Esophagus (tissue), 2 donors: ENCODE measurements at regions not wholly inside any gene's neighbourhood (a gene's known extent, or its start where the extent isn't known, plus 50 kb on each side); places are given as distances from the start of the nearest gene placed in this dataset.

Experiments
- H3K27ac ChIP-seq, 2 donors: one replicate each; pipeline ENCODE4 v1.5.1; 2013; ENCODE audit warnings: low read depth in 2 of 2, mild to moderate bottlenecking in 2 of 2, inconsistent platforms in 1 of 2, low read length in 1 of 2, moderate library complexity in 1 of 2
- H3K27me3 ChIP-seq, 2 donors: one replicate each; pipeline ENCODE4 v1.6.1; 2013; ENCODE audit warnings: low read length in 2 of 2, control low read depth in 1 of 2, mild to moderate bottlenecking in 1 of 2; ENCODE audit not compliant: insufficient read depth in 2 of 2, control insufficient read depth in 1 of 2
- H3K36me3 ChIP-seq, 2 donors: one replicate each; pipeline ENCODE4 v1.6.1; 2013; ENCODE audit warnings: low read length in 1 of 2; ENCODE audit not compliant: control insufficient read depth in 2 of 2, insufficient read depth in 2 of 2
- H3K4me1 ChIP-seq, 2 donors: one replicate each; pipeline ENCODE4 v1.6.1; 2013; ENCODE audit warnings: low read length in 1 of 2; ENCODE audit not compliant: control insufficient read depth in 2 of 2, insufficient read depth in 2 of 2
- H3K4me3 ChIP-seq, 2 donors: one replicate each; pipeline ENCODE4 v1.5.1; 2013; ENCODE audit warnings: low read length in 2 of 2, mild to moderate bottlenecking in 2 of 2, low read depth in 1 of 2, moderate library complexity in 1 of 2
- H3K9me3 ChIP-seq, 2 donors: one replicate each; pipeline ENCODE4 v1.6.1; 2013; ENCODE audit warnings: mild to moderate bottlenecking in 2 of 2, low read depth in 1 of 2, low read length in 1 of 2, moderate library complexity in 1 of 2; ENCODE audit not compliant: control insufficient read depth in 2 of 2, insufficient read depth in 1 of 2
- WGBS, 2 donors: extraction: QIAGEN DNeasy Blood & Tissue Kit; methylation state at CpG; one replicate each; pipeline ENCODE4 v1.1.7; 2013; 5-methylcytosine and 5-hydroxymethylcytosine counted together
- donor health status: healthy with polysubstance abuse.
- donor health status: Bipolar disorder and iron deficiency.

DNA sequence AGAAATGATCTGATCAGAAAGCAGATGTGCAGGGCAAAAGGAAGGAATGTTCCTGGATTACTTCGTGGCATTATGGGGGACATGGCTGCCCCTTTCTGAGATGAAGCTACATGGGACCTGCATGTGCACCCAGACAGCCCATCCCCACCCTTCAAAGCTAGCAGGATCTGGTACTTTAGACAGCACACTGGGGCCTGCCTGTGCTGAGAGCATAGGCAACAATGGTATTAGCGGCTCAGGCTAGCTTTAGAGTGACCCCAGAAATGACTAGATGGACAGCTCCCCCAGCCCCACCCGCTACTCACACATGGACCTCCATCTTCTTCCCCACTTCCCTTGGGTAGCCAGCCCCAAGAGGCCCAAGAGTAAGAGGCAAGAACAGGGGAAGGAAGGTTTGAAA, 61.5 kb upstream of the NFE2L2 start:
- H3K27ac ChIP-seq: peak overlapping the region; percentile 38 to 73

DNA sequence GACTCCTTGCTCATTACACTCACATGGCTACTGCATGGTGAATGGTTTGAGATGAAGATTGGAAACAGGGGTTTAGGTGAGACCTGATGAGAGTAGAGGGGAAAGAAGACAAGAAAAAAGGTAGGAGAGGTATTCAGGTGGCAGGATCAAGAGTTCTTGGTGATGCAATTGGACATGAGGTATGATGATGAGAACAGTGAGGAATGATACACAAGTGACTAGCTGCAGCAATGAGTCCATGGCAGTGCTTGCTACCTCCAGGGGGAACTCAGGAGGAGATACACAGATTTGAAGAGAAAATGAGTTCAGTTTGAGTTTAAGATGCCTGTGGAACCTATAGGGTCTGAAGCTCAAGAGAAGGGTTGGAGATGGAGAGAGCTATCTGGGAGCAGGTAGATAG, 62.1 kb upstream of the NFE2L2 start:
- no peaks in the 10 kb centered on the region for H3K9me3 ChIP-seq
- H3K27me3 ChIP-seq: no peaks in the 10 kb centered on the region
- peaks cover 0 to 3% of the 10 kb centered on the region in 2 donors for H3K4me1 ChIP-seq
- no peak overlapping the region for H3K4me3 ChIP-seq
- H3K36me3 ChIP-seq: no peaks in the 10 kb centered on the region
- H3K27ac ChIP-seq: peak overlapping the region in 1 of 2 donors; percentile 26

More for the DNA sequence above, 61.5 kb upstream of the NFE2L2 start:
- no peak overlapping the region for H3K4me3 ChIP-seq
- no peaks in the 10 kb centered on the region for H3K9me3 ChIP-seq
- H3K36me3 ChIP-seq: no peaks in the 10 kb centered on the region
- WGBS, 2 donors: 76 to 83% methylated on average over 3 of the region's 3 CpGs
- no peaks in the 10 kb centered on the region for H3K27me3 ChIP-seq
- peaks cover 0 to 3% of the 10 kb centered on the region in 2 donors for H3K4me1 ChIP-seq

DNA sequence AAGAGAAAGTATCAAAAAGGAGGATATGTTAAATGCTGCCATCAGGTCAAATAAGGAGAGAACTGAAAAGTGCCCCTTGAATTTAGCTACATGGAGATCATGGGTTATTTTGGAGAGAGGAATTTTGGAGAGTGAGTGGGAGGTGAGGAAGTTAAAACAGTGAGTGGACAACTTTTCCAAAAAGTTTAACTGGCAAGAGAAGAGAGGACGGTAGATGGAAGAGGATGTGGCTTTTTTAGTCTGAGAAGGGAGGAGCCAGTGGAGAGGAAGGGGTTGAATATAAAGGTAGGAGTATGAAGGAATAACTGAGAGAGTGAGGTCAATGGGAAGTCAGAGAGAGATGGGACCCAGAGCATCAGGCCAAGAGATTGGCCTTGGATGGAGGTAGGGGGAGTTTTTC, 62.5 kb upstream of the NFE2L2 start:
- Histone ChIP-seq H3K36me3 (no peaks in the 10 kb centered on the region), H3K27ac (peak overlapping the region in 1 of 2 donors; percentile 26), H3K27me3 (no peaks in the 10 kb centered on the region), H3K4me1 (peaks cover 0 to 3% of the 10 kb centered on the region in 2 donors), H3K4me3 (no peak overlapping the region), H3K9me3 (no peaks in the 10 kb centered on the region)
- whole genome bisulfite sequencing, 2 donors: 61 to 70% methylated on average over 1 of the region's 1 CpG

DNA sequence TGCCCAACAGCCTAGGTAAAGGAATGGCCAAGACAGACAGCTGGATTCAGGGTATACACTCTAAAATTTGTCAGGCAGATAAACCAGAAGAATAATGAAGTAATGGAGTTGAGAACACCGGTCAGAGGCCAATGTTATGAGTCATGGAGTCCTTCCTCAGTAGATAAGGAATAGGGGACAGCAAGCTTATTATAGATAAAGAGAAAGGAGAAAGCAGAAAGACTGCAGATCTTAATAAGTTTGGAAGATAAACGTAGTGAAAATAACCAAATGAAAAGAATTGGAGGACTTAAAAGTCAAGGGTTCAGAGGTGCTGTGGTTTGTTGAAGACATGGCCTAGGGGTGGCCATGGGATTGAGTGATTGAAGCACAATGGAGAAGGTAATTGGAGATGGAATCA, 63.5 kb upstream of the NFE2L2 start:
- H3K27ac ChIP-seq: no peak overlapping the region
- no peaks in the 10 kb centered on the region for H3K4me1 ChIP-seq
- no peak overlapping the region for H3K4me3 ChIP-seq
- no peaks in the 10 kb centered on the region for H3K36me3 ChIP-seq
- H3K27me3 ChIP-seq: no peaks in the 10 kb centered on the region
- no peaks in the 10 kb centered on the region for H3K9me3 ChIP-seq
- WGBS, 2 donors: 68 to 80% methylated on average over 2 of the region's 2 CpGs

DNA sequence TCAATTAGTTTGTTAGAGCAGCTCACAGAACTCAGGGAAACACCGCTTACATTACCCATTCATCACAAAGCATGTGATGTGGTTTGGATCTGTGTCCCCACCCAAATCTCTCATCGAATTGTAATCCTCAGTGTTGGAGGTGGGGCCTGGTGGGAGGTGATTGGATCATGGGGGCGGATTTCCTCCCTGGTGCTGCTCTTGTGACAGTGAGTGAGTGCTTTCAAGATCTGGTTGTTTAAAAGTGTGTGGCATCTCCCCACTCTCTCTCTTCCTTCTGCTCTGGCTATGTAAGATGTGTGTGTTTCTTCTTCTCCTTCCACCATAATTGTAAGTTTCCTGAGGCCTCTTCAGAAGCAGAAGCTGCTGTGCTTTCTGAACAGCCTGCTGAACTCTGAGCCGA, 63.5 kb upstream of the AGPS start:
- H3K27me3 ChIP-seq: no peaks in the 10 kb centered on the region
- H3K27ac ChIP-seq: no peak overlapping the region
- H3K4me3 ChIP-seq: no peak overlapping the region
- no peaks in the 10 kb centered on the region for H3K9me3 ChIP-seq
- H3K36me3 ChIP-seq: no peaks in the 10 kb centered on the region
- WGBS, 2 donors: 81 to 84% methylated on average over 4 of the region's 4 CpGs
- no peaks in the 10 kb centered on the region for H3K4me1 ChIP-seq

DNA sequence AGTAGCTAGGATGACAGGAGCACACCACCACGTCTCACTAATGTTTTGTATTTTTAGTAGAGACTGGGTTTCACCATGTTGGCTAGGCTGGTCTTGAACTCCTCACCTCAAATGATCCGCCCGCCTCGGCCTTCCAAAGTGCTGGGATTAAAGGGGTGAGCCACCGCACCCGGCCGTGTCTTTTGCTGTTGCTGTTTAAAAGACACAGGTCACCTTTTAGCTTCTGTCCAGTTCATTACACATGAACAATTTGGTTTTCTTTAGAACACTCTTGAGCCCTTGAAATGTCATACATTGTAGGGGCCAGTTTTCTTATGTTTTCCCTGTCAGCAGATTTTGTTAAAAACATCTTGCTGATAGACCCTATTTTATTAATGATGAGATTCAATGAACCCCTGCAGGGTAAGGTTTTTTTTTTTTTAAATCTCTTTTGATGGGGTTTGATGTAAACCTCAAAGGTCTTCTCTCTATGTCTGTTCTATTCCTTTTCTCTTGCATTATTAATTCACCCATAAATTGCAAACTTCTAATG, 61.0 kb upstream of the AGPS start:
- WGBS, 2 donors: 81 to 82% methylated on average over 7 of the region's 7 CpGs
- Histone ChIP-seq H3K36me3 (no peaks in the 10 kb centered on the region), H3K27me3 (no peaks in the 10 kb centered on the region), H3K4me1 (no peaks in the 10 kb centered on the region), H3K9me3 (no peaks in the 10 kb centered on the region), H3K27ac (no peak overlapping the region), H3K4me3 (no peak overlapping the region)

DNA sequence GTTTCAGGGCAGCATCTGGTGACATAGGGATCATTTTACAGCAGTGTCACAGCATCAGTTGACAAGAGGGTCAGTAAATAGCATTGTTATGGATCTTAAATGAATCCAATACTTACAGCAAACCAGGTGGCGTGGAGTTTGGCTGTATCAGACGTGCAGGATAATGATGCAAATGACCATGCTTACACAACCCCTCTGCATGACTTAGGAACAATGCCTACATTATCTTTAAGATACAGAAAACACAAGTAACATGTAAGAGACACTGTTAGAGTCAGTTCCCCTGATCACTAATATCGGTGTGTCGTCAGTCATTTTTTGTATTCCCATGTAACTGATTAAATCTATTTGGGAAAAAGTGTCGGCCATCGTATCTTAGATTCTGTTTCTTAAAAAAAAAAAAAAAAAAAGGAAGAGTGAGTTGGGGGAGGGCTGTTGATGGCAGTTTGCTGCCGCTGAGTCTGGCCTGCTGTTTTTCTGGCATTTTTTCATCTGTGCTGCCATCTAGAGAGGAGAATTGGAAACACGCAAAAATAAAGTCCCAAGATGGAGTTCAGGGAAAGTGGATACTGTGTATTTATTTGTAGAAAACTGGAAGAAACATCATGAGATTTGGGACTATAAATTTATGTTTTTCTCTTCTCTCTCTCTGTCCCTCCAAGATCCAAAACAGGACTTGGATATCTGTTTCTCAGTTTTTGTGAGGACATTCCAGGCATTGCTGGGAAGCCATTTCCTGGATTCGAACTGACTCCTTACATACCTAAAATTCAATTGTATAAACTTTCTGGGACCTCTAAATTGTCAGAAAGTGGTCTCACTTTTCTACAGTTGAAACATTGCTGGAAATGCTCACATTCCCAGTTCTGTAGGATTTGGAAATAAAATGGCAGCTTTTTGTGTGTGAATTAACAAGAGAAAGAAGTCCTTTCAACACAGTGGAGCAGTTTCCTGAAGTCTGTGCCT, 60.3 kb upstream of the AGPS start:
- H3K4me1 ChIP-seq: no peaks in the 10 kb centered on the region
- no peak overlapping the region for H3K27ac ChIP-seq
- 26 to 33% methylated on average over 9 of the region's 9 CpGs for WGBS, 2 donors
- no peaks in the 10 kb centered on the region for H3K36me3 ChIP-seq
- no peaks in the 10 kb centered on the region for H3K27me3 ChIP-seq
- H3K4me3 ChIP-seq: no peak overlapping the region
- no peaks in the 10 kb centered on the region for H3K9me3 ChIP-seq

DNA sequence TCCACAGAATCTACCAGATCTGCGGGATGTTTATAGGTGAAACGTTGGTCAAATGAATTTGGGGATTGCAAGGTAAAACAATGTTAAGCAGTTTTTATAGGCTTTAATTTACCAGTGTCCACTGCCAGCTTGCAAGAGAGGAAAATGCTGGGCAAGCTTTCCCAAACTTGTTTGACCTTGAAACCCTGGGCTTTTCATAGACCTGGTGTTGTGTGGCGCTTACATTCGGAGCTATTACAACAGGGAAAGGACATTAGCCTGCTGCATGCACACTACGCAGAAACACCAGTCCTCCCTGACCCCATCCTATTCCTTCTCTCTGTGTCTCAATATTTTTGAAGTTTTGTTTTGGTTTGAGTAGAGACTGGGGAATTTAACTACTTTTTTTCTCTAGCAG, 59.6 kb upstream of the AGPS start:
- WGBS, 2 donors: 59 to 64% methylated on average over 5 of the region's 5 CpGs

DNA sequence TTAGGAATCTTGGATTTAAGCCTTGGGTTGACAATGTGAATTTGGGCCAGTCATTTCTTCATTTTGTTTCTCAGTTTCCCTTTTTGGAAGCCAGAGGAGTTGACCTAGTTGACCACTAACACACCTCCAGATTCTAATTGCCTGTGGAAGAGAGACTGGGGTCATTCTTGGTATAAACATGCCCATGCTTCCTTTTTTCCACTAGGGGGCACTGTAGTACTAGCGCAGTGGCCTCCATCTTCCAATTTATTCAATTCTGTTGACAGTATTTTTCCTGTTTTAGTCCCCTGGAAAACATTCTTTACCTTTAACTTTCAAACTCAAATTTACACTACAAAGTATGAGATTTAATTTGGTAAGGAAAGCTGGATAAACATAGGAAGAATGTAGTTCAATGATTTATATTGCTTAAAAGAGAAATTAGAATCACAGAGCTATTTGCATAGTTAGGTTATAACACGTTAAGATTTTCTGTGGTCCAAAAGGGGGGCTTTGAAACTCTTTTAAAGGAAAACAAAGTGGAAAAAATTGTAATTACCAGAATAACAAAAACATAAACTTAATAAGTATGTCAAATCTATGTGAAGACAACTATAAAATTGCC, 57.5 kb upstream of the AGPS start:
- H3K36me3 ChIP-seq: no peaks in the 10 kb centered on the region
- no peaks in the 10 kb centered on the region for H3K9me3 ChIP-seq
- no peaks in the 10 kb centered on the region for H3K27me3 ChIP-seq
- no peak overlapping the region for H3K27ac ChIP-seq
- no peaks in the 10 kb centered on the region for H3K4me1 ChIP-seq
- 36 to 42% methylated on average over 2 of the region's 2 CpGs for WGBS, 2 donors
- H3K4me3 ChIP-seq: no peak overlapping the region

More for the DNA sequence above, 59.6 kb upstream of the AGPS start:
- Histone ChIP-seq H3K4me3 (no peak overlapping the region), H3K27ac (no peak overlapping the region), H3K4me1 (no peaks in the 10 kb centered on the region), H3K36me3 (no peaks in the 10 kb centered on the region), H3K27me3 (no peaks in the 10 kb centered on the region), H3K9me3 (no peaks in the 10 kb centered on the region)
